ENCODE measurements at regions not wholly inside any gene's neighbourhood (a gene's known extent, or its start where the extent isn't known, plus 50 kb on each side); places are given as distances from the start of the nearest gene placed in this dataset.

DNA sequence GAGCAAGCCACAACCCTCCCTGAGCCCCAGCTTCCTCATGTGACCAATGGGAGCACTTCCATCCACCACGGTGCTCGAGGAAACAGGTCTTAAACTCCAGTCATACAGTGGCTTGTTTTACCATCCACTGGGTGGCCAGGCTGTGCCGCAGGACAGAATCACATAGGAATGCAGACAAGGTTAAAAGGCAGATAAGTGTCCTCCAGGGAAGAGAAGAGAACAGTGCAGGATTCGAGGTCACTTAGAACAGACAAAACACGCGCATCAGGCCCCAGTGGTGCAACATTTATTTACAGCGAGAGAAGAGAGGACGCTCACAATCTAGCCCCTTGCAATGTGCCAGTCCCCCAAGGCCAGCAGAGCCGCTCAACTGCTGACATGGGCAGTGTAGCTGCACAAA lies 92.8 kb downstream of the TMEM130 start:
- ATAC-seq (no peak), DNase-seq (peak in 1 of 4 donors; percentile 22)
- intact Hi-C loops (cut with DNase I) = no loop called here
- Histone ChIP-seq H3K36me3 (no peaks in the 10 kb centered on the region), H3K9me3 (no peaks in the 10 kb centered on the region), H3K4me3 (no peak overlapping the region), H3K27me3 (peaks cover 0 to 32% of the 10 kb centered on the region in 2 donors), H3K27ac (no peak overlapping the region), H3K4me1 (no peaks in the 10 kb centered on the region)
- TF ChIP-seq, protein P1, sequence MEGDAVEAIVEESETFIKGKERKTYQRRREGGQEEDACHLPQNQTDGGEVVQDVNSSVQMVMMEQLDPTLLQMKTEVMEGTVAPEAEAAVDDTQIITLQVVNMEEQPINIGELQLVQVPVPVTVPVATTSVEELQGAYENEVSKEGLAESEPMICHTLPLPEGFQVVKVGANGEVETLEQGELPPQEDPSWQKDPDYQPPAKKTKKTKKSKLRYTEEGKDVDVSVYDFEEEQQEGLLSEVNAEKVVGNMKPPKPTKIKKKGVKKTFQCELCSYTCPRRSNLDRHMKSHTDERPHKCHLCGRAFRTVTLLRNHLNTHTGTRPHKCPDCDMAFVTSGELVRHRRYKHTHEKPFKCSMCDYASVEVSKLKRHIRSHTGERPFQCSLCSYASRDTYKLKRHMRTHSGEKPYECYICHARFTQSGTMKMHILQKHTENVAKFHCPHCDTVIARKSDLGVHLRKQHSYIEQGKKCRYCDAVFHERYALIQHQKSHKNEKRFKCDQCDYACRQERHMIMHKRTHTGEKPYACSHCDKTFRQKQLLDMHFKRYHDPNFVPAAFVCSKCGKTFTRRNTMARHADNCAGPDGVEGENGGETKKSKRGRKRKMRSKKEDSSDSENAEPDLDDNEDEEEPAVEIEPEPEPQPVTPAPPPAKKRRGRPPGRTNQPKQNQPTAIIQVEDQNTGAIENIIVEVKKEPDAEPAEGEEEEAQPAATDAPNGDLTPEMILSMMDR (IDR thresholded peaks at IDR 0.05) = no peak

DNA sequence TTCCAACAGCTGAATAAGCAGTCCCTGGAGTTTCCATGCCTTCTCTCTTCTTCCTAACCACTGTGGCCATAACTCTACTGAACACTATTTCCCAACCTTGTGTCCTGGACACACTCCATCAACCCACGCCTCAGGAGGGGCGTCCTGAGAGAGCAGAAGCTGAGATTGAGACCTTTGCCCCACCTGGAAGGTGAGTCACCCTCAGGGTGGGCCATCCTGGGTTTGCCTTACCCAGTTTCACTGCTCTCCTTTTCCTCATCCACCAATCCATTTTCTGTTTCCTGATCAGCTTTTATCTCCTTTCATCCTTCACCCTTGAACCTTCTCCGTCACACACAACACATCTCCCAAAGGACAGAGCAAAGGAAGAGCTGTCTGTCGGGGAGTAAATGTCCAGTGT lies 91.4 kb downstream of the TMEM130 start:
- Histone ChIP-seq H3K27me3 (peaks cover 0 to 27% of the 10 kb centered on the region in 2 donors), H3K4me1 (no peaks in the 10 kb centered on the region), H3K9me3 (no peaks in the 10 kb centered on the region), H3K36me3 (no peaks in the 10 kb centered on the region), H3K27ac (no peak overlapping the region), H3K4me3 (no peak overlapping the region)
- DNase-seq = peak in 1 of 4 donors; percentile 25
- TF ChIP-seq, protein P1 (IDR thresholded peaks at IDR 0.05) = no peak
- intact Hi-C loops (cut with DNase I) = no loop called here
- ATAC-seq = no peak

DNA sequence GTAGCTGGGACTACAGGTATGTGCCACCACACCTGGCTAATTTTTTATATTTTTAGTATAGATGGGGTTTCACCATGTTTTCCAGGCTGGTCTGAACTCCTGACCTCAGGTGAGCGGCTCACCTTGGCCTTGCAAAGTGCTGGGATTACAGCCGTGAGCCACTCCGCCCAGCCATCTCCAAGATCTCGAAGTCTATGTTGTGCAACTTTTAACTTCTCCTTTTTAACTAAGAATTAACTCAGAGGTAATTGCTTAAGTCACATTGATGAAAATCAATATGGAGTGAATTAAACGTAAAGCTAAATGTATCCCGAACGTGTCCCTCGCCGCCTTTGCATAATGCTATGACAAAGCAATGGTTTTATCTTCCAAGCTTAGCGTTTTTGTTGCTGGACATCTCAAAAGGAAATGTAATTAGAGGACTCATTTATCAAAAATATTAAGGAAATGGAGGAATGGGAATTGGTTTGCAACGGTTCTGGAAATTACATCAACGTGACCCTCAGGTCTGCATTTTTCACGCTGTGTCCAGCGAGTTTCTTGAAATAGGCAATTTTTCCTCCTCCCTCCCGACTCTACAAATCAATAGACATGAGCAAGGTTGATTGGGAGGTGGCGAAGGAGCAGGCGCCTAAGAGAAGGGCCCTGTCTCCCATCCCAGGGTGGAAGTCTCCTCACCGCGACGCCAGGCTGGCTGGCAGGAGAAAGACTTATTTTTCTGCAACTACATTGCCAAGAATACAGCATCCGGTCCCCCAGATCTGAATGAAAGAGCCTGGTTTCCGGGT lies 89.8 kb downstream of the TMEM130 start:
- Histone ChIP-seq H3K27me3 (peaks cover 0 to 24% of the 10 kb centered on the region in 2 donors), H3K36me3 (no peaks in the 10 kb centered on the region), H3K27ac (no peak overlapping the region), H3K9me3 (no peaks in the 10 kb centered on the region), H3K4me3 (no peak overlapping the region), H3K4me1 (no peaks in the 10 kb centered on the region)
- TF ChIP-seq, protein P1 (IDR thresholded peaks at IDR 0.05) = no peak
- DNase-seq (peak in 1 of 4 donors; percentile 30), ATAC-seq (no peak)
- intact Hi-C loops (cut with DNase I) = no loop called here

DNA sequence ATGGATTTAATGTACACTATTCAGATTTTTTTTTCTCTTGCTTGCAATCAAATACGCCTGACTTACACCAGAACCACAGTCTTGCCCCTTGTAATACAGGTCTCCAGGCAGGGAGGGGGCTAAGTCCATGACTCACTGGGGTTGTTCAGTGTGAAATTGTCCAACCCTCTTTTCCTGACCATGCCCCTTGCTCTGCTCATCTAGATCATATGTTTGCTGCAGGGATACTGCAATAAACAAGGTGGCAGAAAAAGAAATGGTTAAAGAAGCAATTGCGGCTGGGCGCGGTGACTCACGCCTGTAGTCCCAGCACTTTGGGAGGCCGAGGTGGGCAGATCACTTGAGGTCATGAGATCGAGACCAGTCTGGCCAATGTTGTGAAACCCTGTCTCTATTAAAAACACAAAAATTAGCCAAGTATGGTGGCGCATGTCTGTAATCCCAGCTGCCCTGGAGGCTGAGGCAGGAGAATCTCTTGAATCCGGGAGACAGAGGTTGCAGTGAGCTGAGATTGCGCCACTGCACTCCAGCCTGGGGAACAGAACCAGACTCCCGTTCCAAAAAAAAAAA lies 85.5 kb downstream of the TMEM130 start:
- intact Hi-C loops (cut with DNase I) = no loop called here
- TF ChIP-seq, protein P1 (IDR thresholded peaks at IDR 0.05) = no peak
- H3K4me1 ChIP-seq = no peaks in the 10 kb centered on the region
- H3K36me3 ChIP-seq = no peaks in the 10 kb centered on the region
- H3K27me3 ChIP-seq = peaks cover 0 to 29% of the 10 kb centered on the region in 2 donors
- H3K9me3 ChIP-seq = no peaks in the 10 kb centered on the region
- H3K27ac ChIP-seq = no peak overlapping the region
- no peak overlapping the region for H3K4me3 ChIP-seq
- DNase-seq (no peak), ATAC-seq (no peak)

DNA sequence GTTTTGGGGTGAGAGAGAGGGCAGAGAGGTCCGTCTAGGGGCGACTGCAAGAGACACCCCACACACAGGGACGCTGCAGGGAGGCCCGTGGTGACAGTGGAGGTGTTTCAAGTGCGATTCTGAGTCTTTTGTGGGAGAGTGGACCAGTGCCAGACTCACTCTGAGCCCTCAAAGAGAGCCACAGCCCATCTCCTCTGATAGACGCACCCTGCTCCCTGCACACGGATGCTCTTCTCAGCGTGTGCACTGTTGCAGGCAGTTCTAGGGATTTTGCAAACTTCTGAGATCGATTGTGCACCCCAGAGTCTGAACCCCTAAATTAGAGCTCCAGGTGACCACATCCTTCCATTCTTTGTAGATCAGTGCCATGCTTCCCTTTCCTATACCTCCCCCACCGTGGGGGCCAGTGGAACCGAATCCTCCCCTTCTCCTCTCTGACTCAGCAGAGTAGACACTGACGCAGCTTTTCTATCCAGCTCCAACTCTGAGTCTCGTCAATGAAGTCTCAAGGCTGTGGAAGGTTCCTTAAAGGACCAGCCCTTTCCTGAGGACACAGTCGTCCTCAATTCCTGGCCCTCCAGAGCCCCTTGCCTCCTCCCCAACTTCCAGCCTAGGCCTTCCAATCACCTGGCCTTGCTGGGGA lies 83.8 kb downstream of the TMEM130 start:
- DNase-seq (no peak), ATAC-seq (no peak)
- no peaks in the 10 kb centered on the region for H3K4me1 ChIP-seq
- H3K27ac ChIP-seq = no peak overlapping the region
- H3K9me3 ChIP-seq = no peaks in the 10 kb centered on the region
- intact Hi-C loops (cut with DNase I) = no loop called here
- H3K36me3 ChIP-seq = no peaks in the 10 kb centered on the region
- TF ChIP-seq, protein P1 (IDR thresholded peaks at IDR 0.05) = no peak
- no peak overlapping the region for H3K4me3 ChIP-seq
- H3K27me3 ChIP-seq = peaks cover 0 to 23% of the 10 kb centered on the region in 2 donors
